Pancreas (tissue), 10 donors: ENCODE measurements at regions not wholly inside any gene's neighbourhood (a gene's known extent, or its start where the extent isn't known, plus 50 kb on each side); places are given as distances from the start of the nearest gene placed in this dataset.

Source experiments
- ATAC-seq, 4 donors: fragments of 200-7000 bp; cut with Tn5 transposase; one replicate each; pipeline versions ENCODE4 v1.8.0 to v1.9.1; 2020; ENCODE audit warnings: mild to moderate bottlenecking in 4 of 4, moderate library complexity in 4 of 4
- DNase-seq, 6 donors: peaks; one replicate each; pipeline ENCODE4 v3.0.0-alpha.2; 2020
- FAIRE-seq: peaks from 2 replicates; lab custom pipeline; 2012; peaks lifted over from hg19 to GRCh38; lab: Jason Lieb, UNC
- H3K27ac ChIP-seq, 4 donors: fragments of 200-600 bp; sonication (generic); 1 replicate in 3 of 4; 2 replicates in 1 of 4; pipeline versions ENCODE4 v1.5.0 to v1.8.0; 2020
- H3K27me3 ChIP-seq, 4 donors: fragments of 200-600 bp; one replicate each; pipeline ENCODE4 v1.8.0; 2021
- H3K36me3 ChIP-seq, 3 donors: fragments of 200-600 bp; sonication (generic) in 1 of 3; one replicate each; pipeline versions ENCODE4 v1.5.0 to v1.8.0; 2020 to 2021
- H3K4me1 ChIP-seq, 3 donors: fragments of 200-600 bp; one replicate each; pipeline ENCODE4 v1.8.0; 2021
- H3K4me3 ChIP-seq, 4 donors: fragments of 200-600 bp; sonication (generic) in 2 of 4; one replicate each; pipeline versions ENCODE4 v1.5.0 to v1.8.0; 2020 to 2021
- H3K9me3 ChIP-seq, 4 donors: fragments of 200-600 bp; one replicate each; pipeline ENCODE4 v1.8.0; 2021
- WGBS, 2 donors: extraction: QIAGEN DNeasy Blood & Tissue Kit; methylation state at CpG; one replicate each; pipeline ENCODE4 v1.1.7; 2013; 5-methylcytosine and 5-hydroxymethylcytosine counted together
- intact Hi-C, 3 donors: fragments of 100-400 bp; cut with DNase I; formaldehyde crosslinking; loops; one replicate each; pipeline versions ENCODE4 v1.11.1 to v1.14.2; 2022
- TF ChIP-seq, protein P1 (sequence below), 4 donors: fragments of 200-600 bp; sonication (generic) in 3 of 4; IDR thresholded peaks; one replicate each; pipeline versions ENCODE4 v1.5.0 to v1.8.0; 2021; ENCODE audit warnings: antibody characterized with exemption in 4 of 4
- donor health status: healthy with polysubstance abuse.
- donor health status: DM: no; HTN: no; CAD: no; lungs with moderate emphysema.
- donor health status: DM: no; HTN: no; CAD: no.
- donor health status: control.
- donor health status: control.
- donor health status: Bipolar disorder and iron deficiency.
- donor health status: DM: yes; HTN: yes; CAD: no.
- donor health status: DM: no; HTN: no; CAD: no.
- donor health status: DM: no; HTN: no; CAD: no.
- donor health status: DM: yes; HTN: yes; CAD: no.

DNA sequence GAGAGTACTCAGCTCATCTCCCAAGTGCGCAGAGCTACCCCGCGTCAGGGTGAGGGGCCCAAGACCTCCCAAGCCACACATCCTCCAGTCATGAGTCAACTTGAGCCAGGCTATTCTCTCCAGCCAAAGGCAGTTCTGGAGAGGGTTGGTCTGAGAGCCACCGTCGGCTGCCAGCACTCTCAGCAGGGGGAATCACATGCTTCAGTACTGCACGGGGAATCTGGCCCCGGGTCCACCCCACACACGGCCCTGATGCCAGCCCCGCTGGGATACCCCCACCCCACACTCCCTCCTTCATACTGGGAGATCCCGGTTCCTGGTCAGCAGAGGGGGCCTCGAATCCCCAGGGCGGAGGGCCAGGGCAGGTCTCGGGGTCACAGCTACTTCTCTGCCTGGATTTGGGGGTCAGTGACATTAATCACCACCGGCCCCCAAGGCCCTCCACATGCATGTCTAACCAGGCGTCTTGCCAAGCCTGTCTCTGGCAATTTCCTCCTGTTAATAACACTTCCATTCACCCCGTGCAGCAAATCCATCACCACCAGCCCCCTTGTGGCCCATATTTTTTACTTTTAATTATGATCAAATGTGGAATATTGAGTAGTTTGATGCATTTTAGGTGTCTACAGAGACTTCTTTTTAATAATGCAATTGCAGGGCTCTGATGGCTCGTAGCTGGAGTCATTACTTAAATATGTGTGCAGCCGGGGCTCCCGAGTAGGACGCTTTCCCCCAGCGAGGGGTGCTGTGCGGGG lies 102.9 kb upstream of the PPP1R26 start:
- Histone ChIP-seq H3K4me1 (no peaks in the 10 kb centered on the region), H3K36me3 (no peaks in the 10 kb centered on the region), H3K9me3 (no peaks in the 10 kb centered on the region), H3K27me3 (no peaks in the 10 kb centered on the region), H3K27ac (no peak overlapping the region), H3K4me3 (no peak overlapping the region)
- intact Hi-C loops: no loop called here
- TF ChIP-seq, protein P1, sequence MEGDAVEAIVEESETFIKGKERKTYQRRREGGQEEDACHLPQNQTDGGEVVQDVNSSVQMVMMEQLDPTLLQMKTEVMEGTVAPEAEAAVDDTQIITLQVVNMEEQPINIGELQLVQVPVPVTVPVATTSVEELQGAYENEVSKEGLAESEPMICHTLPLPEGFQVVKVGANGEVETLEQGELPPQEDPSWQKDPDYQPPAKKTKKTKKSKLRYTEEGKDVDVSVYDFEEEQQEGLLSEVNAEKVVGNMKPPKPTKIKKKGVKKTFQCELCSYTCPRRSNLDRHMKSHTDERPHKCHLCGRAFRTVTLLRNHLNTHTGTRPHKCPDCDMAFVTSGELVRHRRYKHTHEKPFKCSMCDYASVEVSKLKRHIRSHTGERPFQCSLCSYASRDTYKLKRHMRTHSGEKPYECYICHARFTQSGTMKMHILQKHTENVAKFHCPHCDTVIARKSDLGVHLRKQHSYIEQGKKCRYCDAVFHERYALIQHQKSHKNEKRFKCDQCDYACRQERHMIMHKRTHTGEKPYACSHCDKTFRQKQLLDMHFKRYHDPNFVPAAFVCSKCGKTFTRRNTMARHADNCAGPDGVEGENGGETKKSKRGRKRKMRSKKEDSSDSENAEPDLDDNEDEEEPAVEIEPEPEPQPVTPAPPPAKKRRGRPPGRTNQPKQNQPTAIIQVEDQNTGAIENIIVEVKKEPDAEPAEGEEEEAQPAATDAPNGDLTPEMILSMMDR (IDR thresholded peaks at IDR 0.05): no peak
- no peak for FAIRE-seq
- DNase-seq: peak in 1 of 6 donors; percentile 34
- WGBS, 2 donors: 41 to 52% methylated on average over 22 of the region's 22 CpGs
- no peak for ATAC-seq

DNA sequence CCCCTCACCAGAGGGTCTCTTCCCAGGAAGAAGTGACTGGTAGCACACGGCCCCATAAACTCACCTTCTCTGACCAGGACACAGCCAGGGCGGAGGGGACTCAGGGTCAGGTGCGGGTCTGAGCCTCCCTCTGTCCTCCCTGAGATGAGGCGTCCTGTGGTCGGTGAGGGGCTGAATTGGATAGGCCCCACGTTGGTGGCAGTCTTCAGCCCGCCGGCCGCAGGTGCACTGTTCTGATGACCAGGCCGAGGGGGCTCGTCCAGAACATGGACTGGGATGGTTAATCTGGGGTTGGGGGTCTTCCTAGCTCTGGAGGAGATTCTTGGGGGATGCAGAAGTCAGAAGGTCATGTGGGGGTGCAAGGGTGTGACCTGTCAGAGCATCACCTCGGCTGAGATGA lies 102.2 kb upstream of the PPP1R26 start:
- no peaks in the 10 kb centered on the region for H3K9me3 ChIP-seq
- H3K4me1 ChIP-seq: no peaks in the 10 kb centered on the region
- no peaks in the 10 kb centered on the region for H3K27me3 ChIP-seq
- 58 to 71% methylated on average over 12 of the region's 12 CpGs for WGBS, 2 donors
- H3K27ac ChIP-seq: no peak overlapping the region
- FAIRE-seq (no peak), ATAC-seq (no peak), DNase-seq (peak in 1 of 6 donors; percentile 40)
- TF ChIP-seq, protein P1 (IDR thresholded peaks at IDR 0.05): no peak
- no peaks in the 10 kb centered on the region for H3K36me3 ChIP-seq
- H3K4me3 ChIP-seq: no peak overlapping the region
- intact Hi-C loops: no loop called here

DNA sequence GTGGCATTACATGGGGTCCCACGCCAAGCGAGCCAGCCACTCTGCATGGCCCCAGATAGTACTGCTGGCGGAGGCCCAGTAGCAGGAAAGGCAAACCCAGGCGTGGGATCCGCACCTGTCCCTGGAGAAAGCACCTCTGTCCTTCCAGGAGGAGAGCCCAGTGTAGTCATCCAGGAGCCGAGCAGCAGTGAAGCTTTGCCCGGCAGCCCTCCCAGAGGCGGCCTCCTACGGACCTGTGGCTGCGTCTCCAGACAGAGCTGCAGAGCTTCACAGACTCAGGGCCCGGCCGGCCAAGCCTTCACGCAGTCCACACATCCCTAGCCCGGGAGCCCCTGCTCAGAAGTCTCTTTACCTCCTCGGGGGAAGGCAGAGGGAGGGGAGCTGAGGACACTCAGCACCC lies 100.8 kb upstream of the PPP1R26 start:
- peak in 1 of 6 donors; percentile 42 for DNase-seq
- WGBS, 2 donors: 83 to 87% methylated on average over 15 of the region's 15 CpGs
- no peak overlapping the region for H3K27ac ChIP-seq

DNA sequence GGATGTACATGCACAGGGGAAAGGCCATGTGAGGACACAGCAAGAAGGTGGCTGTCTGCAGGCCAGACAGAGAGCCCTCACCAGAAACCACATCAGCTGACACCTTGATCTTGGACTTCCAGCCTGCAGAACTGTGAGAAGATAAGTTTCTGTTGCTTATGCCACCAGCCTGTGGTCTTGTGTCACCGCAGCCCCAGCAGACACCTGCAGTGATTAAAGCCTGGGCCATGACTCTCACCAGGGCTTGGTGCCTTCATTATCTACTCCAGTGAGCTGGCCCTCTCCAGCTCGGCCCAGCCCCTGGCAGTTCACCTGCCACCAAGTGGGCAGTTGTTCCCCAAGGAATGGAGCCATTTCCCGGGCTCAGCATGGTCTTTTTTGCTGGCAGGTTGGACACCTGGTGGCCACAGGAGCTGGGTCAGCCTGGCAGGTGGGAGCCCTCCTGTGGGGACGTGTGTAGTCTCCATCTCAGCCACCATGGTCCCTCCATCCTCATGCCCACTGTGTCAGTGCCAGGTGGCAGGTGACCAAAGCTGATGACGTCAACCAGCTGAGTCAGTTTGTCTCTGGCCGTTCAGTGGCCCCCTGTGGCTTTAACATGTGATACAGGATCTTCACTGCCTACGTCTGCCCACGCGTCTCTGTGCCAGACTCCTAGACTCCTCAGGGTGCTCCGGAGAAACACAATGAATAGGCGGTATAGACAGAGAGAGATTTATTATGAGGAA lies 99.9 kb upstream of the PPP1R26 start:
- intact Hi-C loops: loop anchor here in 1 of 3 donors (10.0 kb wide), 1 partner anchor 615 kb away; no protein-coding TSS in a partner anchor
- no peak for ATAC-seq
- Histone ChIP-seq H3K36me3 (no peaks in the 10 kb centered on the region), H3K27ac (no peak overlapping the region), H3K27me3 (no peaks in the 10 kb centered on the region), H3K4me1 (no peaks in the 10 kb centered on the region), H3K4me3 (no peak overlapping the region), H3K9me3 (no peaks in the 10 kb centered on the region)
- 71 to 77% methylated on average over 11 of the region's 11 CpGs for WGBS, 2 donors
- TF ChIP-seq, protein P1 (IDR thresholded peaks at IDR 0.05): no peak
- DNase-seq: peak in 1 of 6 donors; percentile 16
- no peak for FAIRE-seq

More for the DNA sequence above, 100.8 kb upstream of the PPP1R26 start:
- FAIRE-seq (no peak), ATAC-seq (no peak)
- H3K27me3 ChIP-seq: no peaks in the 10 kb centered on the region
- intact Hi-C loops: no loop called here
- H3K4me1 ChIP-seq: no peaks in the 10 kb centered on the region
- TF ChIP-seq, protein P1 (IDR thresholded peaks at IDR 0.05): no peak
- H3K36me3 ChIP-seq: no peaks in the 10 kb centered on the region
- H3K4me3 ChIP-seq: no peak overlapping the region
- no peaks in the 10 kb centered on the region for H3K9me3 ChIP-seq
